Ishikawa (cell line): ENCODE measurements at regions not wholly inside any gene's neighbourhood (a gene's known extent, or its start where the extent isn't known, plus 50 kb on each side); places are given as distances from the start of the nearest gene placed in this dataset.

ENCODE experiments used
- CEBPB ChIP-seq: IDR thresholded peaks from 2 replicates; pipeline ENCODE4 v1.6.1; 2012
- CREB1 ChIP-seq: IDR thresholded peaks from 2 replicates; pipeline ENCODE4 v1.6.1; 2012; ENCODE audit warnings: low read depth
- EGR1 ChIP-seq: IDR thresholded peaks from 2 replicates; pipeline ENCODE4 v1.6.1; 2012
- EP300 ChIP-seq: IDR thresholded peaks from 2 replicates; pipeline ENCODE4 v1.6.1; 2012; ENCODE audit warnings: borderline replicate concordance
- FOXM1 ChIP-seq: IDR thresholded peaks from 2 replicates; pipeline ENCODE4 v1.6.1; 2012; ENCODE audit warnings: low read depth, borderline replicate concordance
- MAX ChIP-seq: IDR thresholded peaks from 2 replicates; pipeline ENCODE4 v1.6.1; 2012
- NFIC ChIP-seq: IDR thresholded peaks from 2 replicates; pipeline ENCODE4 v1.6.1; 2012
- RAD21 ChIP-seq: IDR thresholded peaks from 2 replicates; pipeline ENCODE4 v1.6.1; 2012; ENCODE audit warnings: low read depth
- REST ChIP-seq: IDR thresholded peaks from 2 replicates; pipeline ENCODE4 v1.6.1; 2012; ENCODE audit warnings: low read depth, mild to moderate bottlenecking
- TAF1 ChIP-seq: IDR thresholded peaks from 2 replicates; pipeline ENCODE4 v1.6.1; 2012; ENCODE audit warnings: low read depth, mild to moderate bottlenecking
- TCF12 ChIP-seq: IDR thresholded peaks from 2 replicates; pipeline ENCODE4 v1.6.1; 2012; ENCODE audit warnings: low read depth
- TEAD4 ChIP-seq: IDR thresholded peaks from 2 replicates; pipeline ENCODE4 v1.6.1; 2012
- USF1 ChIP-seq: IDR thresholded peaks from 2 replicates; pipeline ENCODE4 v1.6.1; 2012
- YY1 ChIP-seq: IDR thresholded peaks from 2 replicates; pipeline ENCODE4 v1.6.1; 2012; ENCODE audit warnings: low read depth
- ZBTB7A ChIP-seq: IDR thresholded peaks from 2 replicates; pipeline ENCODE4 v1.6.1; 2012; ENCODE audit warnings: low read depth

GRCh38 chr3:6723205-6723604 is 137.7 kb upstream of the GRM7 start:
- no peak for TF ChIP-seq FOXM1
- no peak for TF ChIP-seq CREB1
- TF ChIP-seq TEAD4 = no peak
- TF ChIP-seq EP300 = no peak
- no peak for TF ChIP-seq RAD21
- no peak for TF ChIP-seq NFIC
- TF ChIP-seq CEBPB = no peak
- TF ChIP-seq MAX = no peak
- no peak for TF ChIP-seq TCF12
- TF ChIP-seq EGR1 = no peak
- no peak for TF ChIP-seq REST
- no peak for TF ChIP-seq ZBTB7A
- no peak for TF ChIP-seq TAF1
- no peak for TF ChIP-seq USF1
- TF ChIP-seq YY1 = no peak

- no peak for TF ChIP-seq CREB1
- TF ChIP-seq TAF1 = no peak
- no peak for TF ChIP-seq RAD21
- no peak for TF ChIP-seq ZBTB7A
- no peak for TF ChIP-seq FOXM1
- TF ChIP-seq YY1 = no peak
Measured at GRCh38 chr3:6726811-6727210, 134.1 kb upstream of the GRM7 start.

DNA sequence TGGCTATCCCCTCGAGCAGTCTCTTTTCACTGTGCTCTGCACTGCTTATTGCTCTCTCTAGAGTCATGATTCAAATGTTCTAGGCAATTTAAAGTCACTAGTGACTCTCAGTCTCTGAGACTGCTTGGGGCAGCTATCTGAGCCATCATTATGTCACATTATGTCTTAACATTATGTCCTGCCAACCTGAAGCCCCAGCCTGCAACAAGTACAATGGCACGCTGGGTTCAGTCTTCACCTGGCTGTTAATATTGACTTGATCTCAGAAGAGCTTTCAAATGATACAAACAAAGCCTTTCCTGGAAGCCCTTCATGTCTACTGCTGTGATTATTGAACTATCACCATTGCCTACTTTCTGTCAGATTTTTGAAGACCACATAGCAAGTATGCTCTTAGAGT is 128.1 kb upstream of the GRM7 start:
- no peak for TF ChIP-seq YY1
- TF ChIP-seq FOXM1 = no peak
- no peak for TF ChIP-seq RAD21
- TF ChIP-seq MAX = no peak
- no peak for TF ChIP-seq EP300
- no peak for TF ChIP-seq USF1
- TF ChIP-seq TEAD4 = no peak
- TF ChIP-seq REST = no peak

DNA sequence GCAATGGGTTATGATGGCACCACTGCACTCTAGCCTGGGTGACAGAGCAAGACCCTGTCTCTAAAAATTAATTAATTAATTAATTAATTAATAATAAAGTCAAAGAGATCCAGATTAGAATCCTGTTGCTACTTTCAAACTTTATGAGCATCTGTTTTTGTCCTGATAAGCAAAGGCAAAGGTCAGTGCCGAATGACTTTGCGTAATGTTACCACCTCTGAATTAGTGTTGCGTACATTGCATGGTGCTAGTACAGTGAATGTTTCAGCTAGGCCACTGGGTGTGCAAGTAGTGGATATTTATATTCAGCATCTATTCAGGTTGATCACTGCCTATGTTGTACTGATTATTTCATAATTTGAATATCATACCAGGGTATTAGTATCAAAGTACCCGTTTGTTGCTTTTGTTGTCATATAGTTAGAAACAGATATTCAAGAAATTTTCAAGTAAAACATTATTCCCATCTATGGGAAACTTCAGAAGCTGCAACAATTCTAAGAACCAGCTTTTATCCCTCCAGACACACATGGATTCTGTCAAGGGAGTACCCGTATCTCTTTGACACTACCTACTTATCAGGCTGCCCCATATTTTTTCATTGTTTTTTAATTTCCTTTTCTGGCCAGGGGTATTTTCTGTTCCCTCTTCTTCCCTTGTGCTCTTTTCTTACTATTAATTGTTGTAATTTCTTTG is 127.1 kb upstream of the GRM7 start:
- TF ChIP-seq TEAD4 (no peak), NFIC (no peak), MAX (no peak), TAF1 (no peak), RAD21 (no peak), CREB1 (no peak)

- TF ChIP-seq TCF12 (no peak), CEBPB (no peak), TEAD4 (no peak)
Measured at GRCh38 chr3:6734395-6734746, 126.5 kb upstream of the GRM7 start.

DNA sequence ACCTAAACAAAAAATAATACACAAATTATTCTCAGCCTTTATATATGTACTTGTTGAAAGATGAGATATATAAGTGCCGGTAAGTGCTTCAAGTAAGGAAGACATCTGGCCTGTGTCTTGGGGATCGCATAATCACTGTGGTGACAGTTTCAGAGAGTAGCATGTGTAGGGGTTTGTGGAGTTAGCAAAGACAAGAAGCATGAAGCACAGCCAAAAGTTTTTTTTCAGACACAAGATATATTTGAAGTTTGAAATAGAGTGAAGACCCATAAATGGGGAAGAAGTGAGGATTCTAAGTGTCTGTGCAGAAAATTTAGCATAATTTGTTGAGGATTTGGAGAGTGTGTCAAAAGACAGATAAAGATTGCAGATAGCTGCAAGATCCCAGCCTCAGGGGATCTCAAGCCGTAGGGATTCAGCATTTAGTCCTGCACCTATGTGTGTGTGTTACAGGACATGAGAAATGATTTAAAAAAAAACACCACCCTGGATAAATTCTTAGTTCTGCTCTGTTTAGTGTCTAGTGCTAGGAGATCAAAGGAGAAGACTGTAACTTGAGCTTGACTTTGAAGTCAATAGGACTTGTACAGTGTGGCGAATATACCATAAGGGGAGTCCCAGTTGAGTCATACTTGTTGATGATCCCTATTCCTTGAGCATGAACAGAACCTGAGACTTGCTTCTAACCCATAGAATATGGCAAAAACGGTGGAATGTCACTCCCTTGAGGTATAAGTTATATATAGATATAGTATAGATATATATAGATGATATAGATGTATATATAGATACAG is 123.9 kb upstream of the GRM7 start:
- TF ChIP-seq REST (no peak), NFIC (no peak), TCF12 (no peak), RAD21 (no peak), CREB1 (no peak), YY1 (no peak), FOXM1 (no peak), TAF1 (no peak), TEAD4 (no peak), EGR1 (no peak), MAX (no peak), EP300 (no peak), ZBTB7A (no peak), USF1 (no peak), CEBPB (no peak)
